SU-DHL-6 (cell line): ENCODE measurements at regions not wholly inside any gene's neighbourhood (a gene's known extent, or its start where the extent isn't known, plus 50 kb on each side); places are given as distances from the start of the nearest gene placed in this dataset.

Source experiments
- H2AFZ ChIP-seq: fragments of 200-600 bp; sonication (generic); 2 replicates; pipeline ENCODE4 v1.6.1; 2014; ENCODE audit warnings: low read depth, mild to moderate bottlenecking, moderate library complexity, mixed read lengths, antibody characterized with exemption, low read length; ENCODE audit not compliant: severe bottlenecking
- H3F3A ChIP-seq: fragments of 200-600 bp; shearing (Covaris generic); 2 replicates; pipeline ENCODE4 v1.6.0; 2016; ENCODE audit warnings: antibody characterized with exemption, mild to moderate bottlenecking; ENCODE audit not compliant: insufficient read depth
- H3K27ac ChIP-seq: fragments of 200-600 bp; sonication (generic); 2 replicates; pipeline ENCODE4 v1.5.1; 2016; ENCODE audit warnings: low read depth, mild to moderate bottlenecking, low read length, moderate library complexity, mixed read lengths
- H3K27me3 ChIP-seq: fragments of 200-600 bp; sonication (generic), shearing (Covaris generic); 2 replicates; pipeline ENCODE4 v1.6.0; 2014; ENCODE audit warnings: mild to moderate bottlenecking, low read length
- H3K36me3 ChIP-seq: fragments of 200-600 bp; sonication (generic); 2 replicates; pipeline ENCODE4 v1.6.1; 2014; ENCODE audit warnings: mild to moderate bottlenecking, low read length, mixed read lengths
- H3K4me2 ChIP-seq: fragments of 300-600, 200-600 bp; shearing (Covaris generic), sonication (generic); 2 replicates; pipeline ENCODE4 v1.6.0; 2014; ENCODE audit warnings: low read length, low read depth, mild to moderate bottlenecking; ENCODE audit not compliant: poor library complexity, severe bottlenecking
- H3K4me3 ChIP-seq: fragments of 200-600 bp; sonication (generic); 2 replicates; pipeline ENCODE4 v1.5.1; 2014; ENCODE audit warnings: antibody characterized with exemption, low read length, mild to moderate bottlenecking, mixed read lengths; ENCODE audit not compliant: insufficient read depth, poor library complexity, severe bottlenecking
- H3K79me2 ChIP-seq: fragments of 200-600 bp; sonication (generic); 2 replicates; pipeline ENCODE4 v1.6.1; 2014; ENCODE audit warnings: mild to moderate bottlenecking, low read length, moderate library complexity; ENCODE audit not compliant: insufficient read depth
- H3K9ac ChIP-seq: fragments of 200-600 bp; sonication (generic); 2 replicates; pipeline ENCODE4 v1.7.0; 2014; ENCODE audit warnings: mild to moderate bottlenecking, low read length
- H3K9me2 ChIP-seq: fragments of 200-600 bp; sonication (generic); replicated peaks from 2 replicates; pipeline ENCODE4 v1.6.1; 2014; ENCODE audit warnings: low read length; ENCODE audit not compliant: insufficient read depth
- H3K9me3 ChIP-seq: fragments of 200-600 bp; sonication (generic); 2 replicates; pipeline ENCODE4 v1.6.1; 2014; ENCODE audit warnings: low read length, mixed read lengths; ENCODE audit not compliant: insufficient read depth
- H4K20me1 ChIP-seq: fragments of 200-600 bp; sonication (generic); 2 replicates; pipeline ENCODE4 v1.6.1; 2014; ENCODE audit warnings: low read depth, mild to moderate bottlenecking, antibody characterized with exemption, low read length, moderate library complexity, mixed read lengths
- CTCF ChIP-seq: fragments of 200-600 bp; sonication (generic); IDR thresholded peaks from one replicate; pipeline ENCODE4 v1.5.1; 2017; ENCODE audit warnings: antibody characterized with exemption, mild to moderate bottlenecking, low read length, moderate library complexity; ENCODE audit not compliant: insufficient read depth, poor library complexity, severe bottlenecking
- EZH2phosphoT487 ChIP-seq: fragments of 200-600 bp; sonication (generic), shearing (Covaris generic); conservative IDR thresholded peaks from 2 replicates; pipeline ENCODE4 v1.6.1; 2018; ENCODE audit warnings: mild to moderate bottlenecking, antibody characterized with exemption, low read length, moderate library complexity, mixed read lengths

- no peaks in the 10 kb centered on the region for H3K9me3 ChIP-seq
- no peaks in the 10 kb centered on the region for H3K79me2 ChIP-seq
- no peaks in the 10 kb centered on the region for H3K36me3 ChIP-seq
- H2AFZ ChIP-seq: no peak overlapping the region
- no peak overlapping the region for H3K9ac ChIP-seq
- no peak overlapping the region for H3K27ac ChIP-seq
- H3K9me2 ChIP-seq: no peaks in the 10 kb centered on the region
- H3K4me3 ChIP-seq: no peak overlapping the region
- no peaks in the 10 kb centered on the region for H3F3A ChIP-seq
- TF ChIP-seq EZH2phosphoT487 (no peak), CTCF (no peak)
- no peak overlapping the region for H3K4me2 ChIP-seq
- no peaks in the 10 kb centered on the region for H3K27me3 ChIP-seq
- H4K20me1 ChIP-seq: no peaks in the 10 kb centered on the region
Observed at GRCh38 chr20:23214903-23215302, 128.8 kb upstream of the CD93 start.

GRCh38 chr20:23212464-23212995, 126.4 kb upstream of the CD93 start:
- H3K9me2 ChIP-seq: no peaks in the 10 kb centered on the region
- no peak overlapping the region for H3K27ac ChIP-seq
- H3K4me3 ChIP-seq: no peak overlapping the region
- no peaks in the 10 kb centered on the region for H4K20me1 ChIP-seq
- no peaks in the 10 kb centered on the region for H3K9me3 ChIP-seq
- no peaks in the 10 kb centered on the region for H3K27me3 ChIP-seq
- no peaks in the 10 kb centered on the region for H3F3A ChIP-seq
- TF ChIP-seq EZH2phosphoT487: no peak
- no peak for TF ChIP-seq CTCF
- H3K4me2 ChIP-seq: no peak overlapping the region
- no peak overlapping the region for H2AFZ ChIP-seq
- no peaks in the 10 kb centered on the region for H3K36me3 ChIP-seq
- no peaks in the 10 kb centered on the region for H3K79me2 ChIP-seq
- no peak overlapping the region for H3K9ac ChIP-seq

GRCh38 chr20:23212011-23212410, 125.9 kb upstream of the CD93 start:
- no peak overlapping the region for H3K27ac ChIP-seq
- H3F3A ChIP-seq: no peaks in the 10 kb centered on the region

More at GRCh38 chr20:23212011-23212410, 125.9 kb upstream of the CD93 start:
- Histone ChIP-seq H3K27me3 (no peaks in the 10 kb centered on the region), H3K79me2 (no peaks in the 10 kb centered on the region), H3K36me3 (no peaks in the 10 kb centered on the region), H4K20me1 (no peaks in the 10 kb centered on the region), H3K9me2 (no peaks in the 10 kb centered on the region), H3K9ac (no peak overlapping the region), H2AFZ (no peak overlapping the region), H3K9me3 (no peaks in the 10 kb centered on the region), H3K4me3 (no peak overlapping the region), H3K4me2 (no peak overlapping the region)
- no peak for TF ChIP-seq CTCF
- no peak for TF ChIP-seq EZH2phosphoT487
